HEK293 (cell line): ENCODE measurements at regions not wholly inside any gene's neighbourhood (a gene's known extent, or its start where the extent isn't known, plus 50 kb on each side); places are given as distances from the start of the nearest gene placed in this dataset.

ENCODE experiments used
- CTCF ChIA-PET: fragments of 350-600 bp; formaldehyde crosslinking; extraction: SDS; loops from one replicate; lab custom pipeline; 2021; ENCODE audit warnings: antibody characterized with exemption; lab: Yijun Ruan, JAX
- POLR2A ChIA-PET: fragments of 300-600 bp; formaldehyde crosslinking; extraction: SDS; loops from one replicate; lab custom pipeline; 2020; ENCODE audit warnings: antibody characterized with exemption, inconsistent platforms; lab: Yijun Ruan, JAX
- H3K27ac ChIP-seq: fragments of 200-500 bp; sonication (Bioruptor generic); 2 replicates; pipeline ENCODE4 v1.5.1; 2014; ENCODE audit warnings: low read depth, low read length, control low read depth, inconsistent platforms; ENCODE audit errors: extremely low read depth
- H3K36me3 ChIP-seq, 2 experiments: fragments of 200-500 bp in 1 of 2; sonication (Bioruptor generic) in 1 of 2; 1 replicate in 1 of 2; 2 replicates in 1 of 2; pipeline ENCODE4 v1.5.1; 2014 to 2017; ENCODE audit warnings: inconsistent platforms in 2 of 2, low read length in 2 of 2; ENCODE audit not compliant: control insufficient read depth in 2 of 2, insufficient read depth in 1 of 2
- H3K4me1 ChIP-seq: fragments of 200-500 bp; sonication (Bioruptor generic); 2 replicates; pipeline ENCODE4 v1.5.1; 2014; ENCODE audit warnings: mild to moderate bottlenecking, low read length, inconsistent platforms; ENCODE audit not compliant: control insufficient read depth, insufficient read depth
- H3K4me3 ChIP-seq: 2 replicates; pipeline ENCODE4 v1.5.1; 2011; ENCODE audit warnings: low read depth, mild to moderate bottlenecking, control low read depth, low read length, moderate library complexity
- H3K9me3 ChIP-seq: fragments of 200-500 bp; sonication (Bioruptor generic); 2 replicates; pipeline ENCODE4 v1.5.1; 2014; ENCODE audit warnings: low read depth, low read length, inconsistent platforms; ENCODE audit not compliant: control insufficient read depth, insufficient read depth
- INSM2 ChIP-seq: fragments of 450-650 bp; formaldehyde crosslinking; IDR thresholded peaks from 2 replicates; pipeline ENCODE4 v1.5.1; 2016; ENCODE audit warnings: missing biosample characterization, missing genetic modification characterization
- KLF7 ChIP-seq: fragments of 450-650 bp; formaldehyde crosslinking; IDR thresholded peaks from 2 replicates; pipeline ENCODE4 v1.5.1; 2016; ENCODE audit warnings: missing biosample characterization, missing genetic modification characterization, borderline replicate concordance
- PRDM1 ChIP-seq: fragments of 450-650 bp; formaldehyde crosslinking; IDR thresholded peaks from 2 replicates; pipeline ENCODE4; 2016; ENCODE audit warnings: missing biosample characterization, missing genetic modification characterization
- PRDM4 ChIP-seq: fragments of 450-650 bp; formaldehyde crosslinking; IDR thresholded peaks from 2 replicates; pipeline ENCODE4 v1.5.1; 2017; ENCODE audit warnings: missing biosample characterization, missing genetic modification characterization
- PRDM6 ChIP-seq: fragments of 450-650 bp; formaldehyde crosslinking; IDR thresholded peaks from 2 replicates; pipeline ENCODE4 v1.5.1; 2017; ENCODE audit warnings: missing biosample characterization, missing genetic modification characterization
- RBAK ChIP-seq: fragments of 450-650 bp; formaldehyde crosslinking; IDR thresholded peaks from 2 replicates; pipeline ENCODE4 v1.5.1; 2016; ENCODE audit warnings: missing biosample characterization, missing genetic modification characterization
- REST ChIP-seq: fragments of 450-650 bp; formaldehyde crosslinking; IDR thresholded peaks from 2 replicates; pipeline ENCODE4 v1.5.1; 2016; ENCODE audit warnings: missing biosample characterization, missing genetic modification characterization
- SP3 ChIP-seq: fragments of 450-650 bp; formaldehyde crosslinking; IDR thresholded peaks from 2 replicates; pipeline ENCODE4 v1.5.1; 2016; ENCODE audit warnings: missing biosample characterization, missing genetic modification characterization
- YY1 ChIP-seq: fragments of 450-650 bp; formaldehyde crosslinking; IDR thresholded peaks from 2 replicates; pipeline ENCODE4 v1.5.1; 2018; ENCODE audit warnings: missing biosample characterization, missing genetic modification characterization
- ZBTB20 ChIP-seq: fragments of 450-650 bp; formaldehyde crosslinking; IDR thresholded peaks from 2 replicates; pipeline ENCODE4 v1.5.1; 2016; ENCODE audit warnings: missing biosample characterization, missing genetic modification characterization
- ZNF121 ChIP-seq: fragments of 450-650 bp; formaldehyde crosslinking; IDR thresholded peaks from 2 replicates; pipeline ENCODE4 v1.5.1; 2016; ENCODE audit warnings: missing biosample characterization, missing genetic modification characterization
- ZNF169 ChIP-seq: fragments of 450-650 bp; formaldehyde crosslinking; IDR thresholded peaks from 2 replicates; pipeline ENCODE4 v1.5.1; 2016; ENCODE audit warnings: missing biosample characterization, missing genetic modification characterization
- ZNF184 ChIP-seq: fragments of 450-650 bp; IDR thresholded peaks from 2 replicates; pipeline ENCODE4 v1.5.1; 2018; ENCODE audit warnings: missing biosample characterization, mild to moderate bottlenecking, missing genetic modification characterization
- ZNF280D ChIP-seq: fragments of 450-650 bp; formaldehyde crosslinking; IDR thresholded peaks from 2 replicates; pipeline ENCODE4 v1.5.1; 2016; ENCODE audit warnings: missing biosample characterization, missing genetic modification characterization
- ZNF350 ChIP-seq: fragments of 450-650 bp; formaldehyde crosslinking; IDR thresholded peaks from 2 replicates; pipeline ENCODE4 v1.5.0; 2017; ENCODE audit warnings: missing biosample characterization, mild to moderate bottlenecking, missing genetic modification characterization
- ZNF37A ChIP-seq: fragments of 450-650 bp; IDR thresholded peaks from 2 replicates; pipeline ENCODE4 v1.5.1; 2018; ENCODE audit warnings: missing biosample characterization, missing genetic modification characterization
- ZNF404 ChIP-seq: fragments of 450-650 bp; formaldehyde crosslinking; IDR thresholded peaks from 2 replicates; pipeline ENCODE4 v1.5.1; 2017; ENCODE audit warnings: missing biosample characterization, missing genetic modification characterization
- ZNF561 ChIP-seq: fragments of 450-650 bp; IDR thresholded peaks from 2 replicates; pipeline ENCODE4 v1.5.1; 2018; ENCODE audit warnings: missing biosample characterization, missing genetic modification characterization, borderline replicate concordance
- ZNF596 ChIP-seq: fragments of 450-650 bp; IDR thresholded peaks from 2 replicates; pipeline ENCODE4 v1.5.0; 2018; ENCODE audit warnings: missing biosample characterization, mild to moderate bottlenecking, missing genetic modification characterization, moderate library complexity
- ZSCAN23 ChIP-seq: fragments of 450-650 bp; formaldehyde crosslinking; IDR thresholded peaks from 2 replicates; pipeline ENCODE4 v1.5.1; 2016; ENCODE audit warnings: missing biosample characterization, missing genetic modification characterization
- ZSCAN4 ChIP-seq: fragments of 450-650 bp; formaldehyde crosslinking; IDR thresholded peaks from 2 replicates; pipeline ENCODE4 v1.5.1; 2017; ENCODE audit warnings: missing biosample characterization, missing genetic modification characterization

- Histone ChIP-seq H3K27ac (no peak overlapping the region), H3K4me1 (no peaks in the 10 kb centered on the region), H3K9me3 (no peaks in the 10 kb centered on the region), H3K36me3 (no peaks in the 10 kb centered on the region), H3K4me3 (no peak overlapping the region)
- POLR2A ChIA-PET: no interaction called here
- TF ChIP-seq ZNF280D (tag by site-specific recombination) (no peak), ZNF169 (tag by site-specific recombination) (no peak), ZNF404 (no peak), KLF7 (tag by site-specific recombination) (no peak), ZBTB20 (tag by site-specific recombination) (no peak), RBAK (tag by site-specific recombination) (no peak), PRDM6 (tag by site-specific recombination) (no peak), ZNF184 (tag by site-specific recombination) (no peak), ZNF37A (tag by site-specific recombination) (no peak), ZNF596 (tag by site-specific recombination) (no peak), ZNF350 (tag by site-specific recombination) (no peak), ZSCAN4 (tag by site-specific recombination) (no peak)
- CTCF ChIA-PET: no interaction called here
These were observed 648.8 kb downstream of the ADGRL2 start for GRCh38 chr1:82449506-82450057.

- H3K36me3 ChIP-seq: no peaks in the 10 kb centered on the region
- H3K27ac ChIP-seq: no peak overlapping the region
- H3K4me1 ChIP-seq: no peaks in the 10 kb centered on the region
- no peaks in the 10 kb centered on the region for H3K9me3 ChIP-seq
- H3K4me3 ChIP-seq: no peak overlapping the region
- POLR2A ChIA-PET: no interaction called here
- CTCF ChIA-PET: no interaction called here
- no peak for TF ChIP-seq REST (tag by site-specific recombination)
- TF ChIP-seq ZNF561 (tag by site-specific recombination): no peak
- TF ChIP-seq PRDM1 (tag by site-specific recombination): no peak
- TF ChIP-seq ZSCAN23 (tag by site-specific recombination): no peak
- TF ChIP-seq SP3 (tag by site-specific recombination): no peak
- no peak for TF ChIP-seq YY1 (tag by site-specific recombination)
- no peak for TF ChIP-seq PRDM4 (tag by site-specific recombination)
- TF ChIP-seq INSM2 (tag by site-specific recombination): no peak
- TF ChIP-seq ZNF121 (tag by site-specific recombination): no peak
These were observed 646.2 kb downstream of the ADGRL2 start for GRCh38 chr1:82446955-82447354.
